GM13977 (cell line): ENCODE measurements at regions not wholly inside any gene's neighbourhood (a gene's known extent, or its start where the extent isn't known, plus 50 kb on each side); places are given as distances from the start of the nearest gene placed in this dataset.

Source experiments
- DNase-seq: peaks from one replicate; pipeline ENCODE4 v3.0.0; 2012; ENCODE audit warnings: low spot score
- in situ Hi-C: fragments of 300-500 bp; cut with MboI; formaldehyde crosslinking; loops from one replicate; pipeline ENCODE4 v1.12.0; 2022; ENCODE audit warnings: low sequenced_read_pairs, low pct_unique_long_range_greater_than_20kb, mixed read lengths, inconsistent platforms; ENCODE audit not compliant: unreplicated experiment
- TF ChIP-seq, protein P1 (sequence below): IDR thresholded peaks from 2 replicates; pipeline ENCODE4 v1.5.1; 2012; ENCODE audit warnings: mild to moderate bottlenecking, control low read depth; ENCODE audit not compliant: insufficient read depth; ENCODE audit errors: extremely low read depth, missing control alignments

DNA sequence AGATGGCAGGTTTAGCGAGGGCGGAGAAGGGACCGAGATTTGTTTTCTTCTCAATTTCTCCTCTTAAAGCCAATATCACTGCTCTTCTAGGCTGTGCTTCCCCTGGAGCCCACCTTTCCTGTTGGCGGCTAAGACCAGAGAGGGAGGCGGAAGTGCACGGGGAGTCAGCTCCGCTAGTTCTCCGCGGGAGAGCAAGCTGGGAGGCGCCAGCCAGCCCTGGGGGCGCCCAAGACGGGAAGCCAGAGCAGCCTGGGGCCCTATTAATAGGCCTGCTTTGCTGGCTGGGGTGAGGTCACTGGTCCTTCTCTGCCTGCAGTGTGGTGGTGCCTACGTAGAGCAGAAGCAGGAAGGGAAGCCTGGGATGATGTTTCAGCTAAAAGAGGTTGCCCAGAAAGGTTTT is 61.6 kb downstream of the LSM5 start:
- in situ Hi-C loops = no loop called here
- no peak for DNase-seq
- TF ChIP-seq, protein P1, sequence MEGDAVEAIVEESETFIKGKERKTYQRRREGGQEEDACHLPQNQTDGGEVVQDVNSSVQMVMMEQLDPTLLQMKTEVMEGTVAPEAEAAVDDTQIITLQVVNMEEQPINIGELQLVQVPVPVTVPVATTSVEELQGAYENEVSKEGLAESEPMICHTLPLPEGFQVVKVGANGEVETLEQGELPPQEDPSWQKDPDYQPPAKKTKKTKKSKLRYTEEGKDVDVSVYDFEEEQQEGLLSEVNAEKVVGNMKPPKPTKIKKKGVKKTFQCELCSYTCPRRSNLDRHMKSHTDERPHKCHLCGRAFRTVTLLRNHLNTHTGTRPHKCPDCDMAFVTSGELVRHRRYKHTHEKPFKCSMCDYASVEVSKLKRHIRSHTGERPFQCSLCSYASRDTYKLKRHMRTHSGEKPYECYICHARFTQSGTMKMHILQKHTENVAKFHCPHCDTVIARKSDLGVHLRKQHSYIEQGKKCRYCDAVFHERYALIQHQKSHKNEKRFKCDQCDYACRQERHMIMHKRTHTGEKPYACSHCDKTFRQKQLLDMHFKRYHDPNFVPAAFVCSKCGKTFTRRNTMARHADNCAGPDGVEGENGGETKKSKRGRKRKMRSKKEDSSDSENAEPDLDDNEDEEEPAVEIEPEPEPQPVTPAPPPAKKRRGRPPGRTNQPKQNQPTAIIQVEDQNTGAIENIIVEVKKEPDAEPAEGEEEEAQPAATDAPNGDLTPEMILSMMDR = no peak

DNA sequence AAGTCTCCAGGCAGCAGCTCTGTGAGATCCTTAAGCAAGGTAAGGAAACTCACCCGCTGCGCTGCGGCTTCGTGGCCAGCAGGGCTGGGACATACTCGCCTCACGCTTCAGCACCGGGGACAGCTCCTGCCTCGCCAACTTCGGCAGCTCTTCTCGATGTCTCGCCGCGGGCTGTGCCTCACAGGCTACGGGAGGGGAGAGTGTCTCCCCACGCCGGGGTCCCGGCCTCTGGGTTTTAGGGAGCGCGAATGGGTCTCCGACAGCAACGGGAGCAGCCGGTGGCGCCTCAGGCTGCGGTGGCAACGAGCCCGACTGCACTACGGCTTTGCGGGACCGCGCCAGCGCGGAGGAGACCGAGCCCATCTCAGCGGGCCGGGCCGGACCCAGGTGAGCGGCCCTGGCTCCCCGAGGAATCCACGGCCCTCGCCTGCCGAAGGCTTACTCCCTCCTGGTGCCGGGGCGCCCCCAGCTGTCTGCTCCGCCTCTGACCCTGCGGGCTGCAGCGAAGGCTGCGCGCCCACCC is 62.4 kb downstream of the LSM5 start:
- in situ Hi-C loops = no loop called here
- TF ChIP-seq, protein P1 = peak; percentile 14
- DNase-seq = peak; percentile 76

DNA sequence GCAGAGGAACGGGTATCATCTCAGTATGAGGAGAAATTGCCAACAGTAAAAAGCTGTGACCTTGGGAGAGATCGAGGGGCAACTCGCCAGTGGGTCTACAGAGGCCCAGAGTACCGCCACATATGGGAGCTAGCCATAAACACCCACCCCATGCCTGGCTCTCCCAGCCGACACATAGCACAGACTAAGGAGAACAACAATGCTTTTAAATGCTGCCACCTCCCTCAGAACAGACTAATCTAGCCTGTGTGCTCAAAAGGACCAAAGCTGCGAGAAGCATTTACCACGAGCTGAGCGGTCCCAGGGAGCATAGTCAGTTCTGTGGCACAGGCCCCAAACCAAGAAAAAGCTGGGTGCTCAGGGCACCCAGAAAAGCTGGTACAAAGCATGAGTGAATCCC is 73.3 kb downstream of the LSM5 start:
- in situ Hi-C loops = no loop called here
- DNase-seq = no peak
- TF ChIP-seq, protein P1 = no peak

DNA sequence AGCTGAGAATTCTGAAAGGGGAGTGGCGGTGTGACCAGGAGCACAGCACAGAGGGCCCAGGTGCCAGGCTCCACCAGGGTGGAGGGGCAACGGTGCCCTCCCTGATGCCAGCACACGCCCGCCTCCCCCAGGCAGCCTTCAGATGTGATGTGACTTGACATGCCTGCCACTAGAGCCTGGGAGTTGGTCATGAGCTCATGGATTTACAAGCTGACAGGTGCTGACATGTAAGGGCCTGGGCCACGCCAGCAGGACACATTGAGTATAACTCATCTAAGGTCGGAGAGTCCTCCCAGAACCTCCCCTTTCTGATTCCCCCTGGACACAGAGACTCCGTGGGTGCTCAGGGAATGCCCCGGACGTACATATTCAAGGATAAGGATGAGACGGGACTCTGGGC is 74.2 kb downstream of the LSM5 start:
- in situ Hi-C loops = no loop called here
- TF ChIP-seq, protein P1 = no peak
- DNase-seq = no peak

DNA sequence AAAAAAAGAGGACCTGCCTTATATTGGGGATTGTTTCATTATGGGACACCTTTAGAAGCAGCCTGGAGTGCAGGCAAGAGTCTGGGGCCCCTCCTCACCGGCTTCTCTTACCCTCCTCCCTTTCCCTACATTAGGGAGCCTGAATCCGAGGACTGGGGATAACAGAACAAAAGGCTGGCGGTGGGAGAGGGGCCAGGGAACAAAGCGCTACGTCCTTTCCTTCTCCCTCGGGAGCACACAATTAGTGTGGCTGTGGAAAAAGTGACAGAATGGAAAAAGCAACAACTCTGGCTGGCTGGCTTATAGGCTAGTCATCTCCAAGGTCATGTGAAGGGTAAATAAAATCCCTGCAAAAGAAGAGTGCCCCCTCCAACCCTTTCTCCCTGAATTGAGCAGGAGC is 74.7 kb downstream of the LSM5 start:
- in situ Hi-C loops = no loop called here
- TF ChIP-seq, protein P1 = no peak
- DNase-seq = no peak

DNA sequence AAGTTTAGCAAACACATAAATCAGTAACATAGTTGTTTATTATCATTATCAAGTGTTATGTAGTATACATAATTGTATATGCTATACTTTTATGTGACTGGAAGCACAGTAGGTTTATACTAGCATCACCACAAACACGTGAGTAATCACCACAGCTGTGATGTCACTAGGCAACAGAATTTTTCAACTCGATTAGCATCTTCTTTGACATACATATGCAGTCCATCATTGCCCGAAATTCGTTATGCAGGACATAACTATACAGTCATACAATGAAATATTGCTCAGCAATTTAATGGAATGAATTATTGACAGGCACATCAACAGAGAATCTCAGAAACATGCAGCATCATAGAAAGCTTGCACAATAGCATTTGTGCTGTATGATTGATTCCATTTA is 77.7 kb downstream of the LSM5 start:
- in situ Hi-C loops = no loop called here
- no peak for DNase-seq
- TF ChIP-seq, protein P1 = no peak

DNA sequence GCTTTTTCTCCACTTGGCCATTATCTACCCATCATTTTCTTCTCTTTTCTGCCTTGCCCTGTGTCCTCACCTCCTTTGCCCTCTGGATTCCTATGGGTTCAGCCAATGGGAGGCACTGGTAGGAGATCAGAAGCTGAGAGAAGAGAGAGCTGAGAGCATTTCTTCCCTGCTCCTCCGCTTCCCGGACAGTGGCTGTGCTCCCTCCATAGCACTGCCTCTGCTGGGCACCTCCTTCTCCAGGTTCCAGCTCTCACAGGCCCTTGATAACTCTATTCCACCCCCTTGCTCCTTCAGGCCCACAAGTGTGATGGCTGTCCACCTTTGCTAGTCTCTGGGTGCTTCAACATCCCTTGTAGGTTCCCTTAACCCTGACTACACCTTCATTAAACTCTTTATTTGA is 79.6 kb downstream of the LSM5 start:
- TF ChIP-seq, protein P1 = no peak
- in situ Hi-C loops = no loop called here
- no peak for DNase-seq
